HG02884 (cell line): ENCODE measurements at regions not wholly inside any gene's neighbourhood (a gene's known extent, or its start where the extent isn't known, plus 50 kb on each side); places are given as distances from the start of the nearest gene placed in this dataset.
"Not testable (repeated sequence)": the region's sequence is repeated elsewhere in the genome, so short reads cannot be mapped to it uniquely, and the experiment has no call there.

Experiments
- ATAC-seq: cut with Tn5 transposase; IDR thresholded peaks from one replicate; pipeline ENCODE4 v1.9.1; 2021; ENCODE audit warnings: mild to moderate bottlenecking, moderate library complexity; ENCODE audit not compliant: unreplicated experiment

- no peak for ATAC-seq
Measured at GRCh38 chr4:144799486-144799885, 153.5 kb downstream of the HHIP start.

DNA sequence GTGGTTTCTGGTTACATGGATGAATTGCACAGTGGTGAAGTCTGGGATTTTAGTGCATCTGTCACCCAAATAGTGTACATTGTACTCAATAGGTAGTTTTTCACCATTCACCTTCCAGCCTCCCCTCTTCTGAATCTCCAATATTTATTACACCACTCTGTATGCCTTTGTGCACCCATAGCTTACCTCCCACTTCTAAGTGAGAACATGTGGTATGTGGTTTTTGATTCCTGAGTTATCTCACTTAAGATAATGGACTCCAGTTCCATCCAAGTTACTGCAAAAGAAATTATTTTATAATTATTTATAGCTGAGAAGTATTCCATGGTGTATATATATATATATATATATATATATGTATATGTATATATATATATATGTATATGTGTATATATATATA lies 155.8 kb downstream of the HHIP start:
- ATAC-seq, result no peak

GRCh38 chr4:144808034-144808433 lies 162.1 kb downstream of the HHIP start:
- ATAC-seq, result no peak

- ATAC-seq, result no peak
Measured at GRCh38 chr4:144809056-144809640, 163.2 kb downstream of the HHIP start.

GRCh38 chr4:144816668-144817067 lies 170.7 kb downstream of the HHIP start:
- no peak for ATAC-seq

DNA sequence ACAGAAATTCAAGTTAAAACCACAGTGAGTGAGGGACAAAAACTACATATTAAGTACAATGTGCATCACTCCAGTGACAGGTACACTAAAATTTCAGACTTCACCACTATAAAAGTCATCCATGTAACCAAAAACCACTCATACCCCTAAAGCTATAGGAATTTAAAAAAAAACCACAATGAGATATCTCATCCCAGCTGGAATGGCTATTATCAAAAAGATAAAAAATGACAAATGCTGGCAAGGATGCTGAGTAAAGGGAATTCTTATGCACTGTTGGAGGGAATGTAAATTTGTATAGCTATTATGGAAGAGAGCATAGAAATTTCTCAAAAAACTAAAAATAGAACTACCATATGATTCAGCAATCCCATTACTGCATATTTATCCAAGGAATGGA lies 171.1 kb downstream of the HHIP start:
- no peak for ATAC-seq

DNA sequence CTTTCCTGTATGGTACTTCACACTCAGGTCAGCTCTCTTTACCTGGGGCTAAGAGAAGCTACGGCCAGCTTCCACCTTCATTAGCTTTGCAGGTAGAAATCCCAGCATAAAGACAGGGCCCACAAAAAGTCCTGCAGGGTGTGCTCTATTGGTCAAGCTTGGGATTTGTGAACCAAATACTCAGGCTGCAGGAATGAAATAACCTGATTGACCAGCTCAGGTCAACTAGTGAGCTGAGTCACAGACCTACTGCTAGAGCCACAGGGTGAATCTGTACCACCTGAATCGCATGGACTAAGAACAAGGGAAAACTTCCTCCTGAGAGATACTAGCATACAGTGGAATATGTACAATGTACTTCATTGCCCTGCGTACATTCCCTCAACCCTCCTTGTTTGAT lies 172.2 kb downstream of the HHIP start:
- ATAC-seq, result no peak

GRCh38 chr4:144819591-144819990 lies 173.6 kb downstream of the HHIP start:
- no peak for ATAC-seq

- no peak for ATAC-seq
Measured at GRCh38 chr4:144820011-144820727, 174.2 kb downstream of the HHIP start.

GRCh38 chr4:144820728-144821085 lies 174.8 kb downstream of the HHIP start:
- ATAC-seq, result no peak

- ATAC-seq, result no peak
Measured at GRCh38 chr4:144831971-144832370, 186.0 kb downstream of the HHIP start.

DNA sequence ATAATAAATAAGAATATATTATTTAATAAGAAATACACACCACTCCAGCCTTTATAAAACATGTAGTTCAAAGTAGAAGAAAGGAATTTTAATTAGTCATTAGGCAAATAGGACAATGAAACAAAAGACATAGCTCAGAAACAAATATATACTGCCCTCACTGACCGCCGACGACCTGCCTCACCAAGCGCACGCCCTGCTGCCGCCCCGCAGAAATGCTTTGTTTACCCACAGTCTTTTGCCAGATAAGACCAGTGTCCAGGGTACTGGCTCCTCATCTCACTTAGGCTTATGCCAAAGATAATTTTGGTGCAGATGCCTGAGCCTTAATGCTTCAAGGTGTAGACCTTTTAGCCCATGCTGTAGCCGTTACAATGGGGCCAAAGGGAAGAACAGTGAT lies 199.5 kb downstream of the HHIP start:
- no peak for ATAC-seq

- no peak for ATAC-seq
Measured at GRCh38 chr4:144851948-144852347, 206.0 kb downstream of the HHIP start.

DNA sequence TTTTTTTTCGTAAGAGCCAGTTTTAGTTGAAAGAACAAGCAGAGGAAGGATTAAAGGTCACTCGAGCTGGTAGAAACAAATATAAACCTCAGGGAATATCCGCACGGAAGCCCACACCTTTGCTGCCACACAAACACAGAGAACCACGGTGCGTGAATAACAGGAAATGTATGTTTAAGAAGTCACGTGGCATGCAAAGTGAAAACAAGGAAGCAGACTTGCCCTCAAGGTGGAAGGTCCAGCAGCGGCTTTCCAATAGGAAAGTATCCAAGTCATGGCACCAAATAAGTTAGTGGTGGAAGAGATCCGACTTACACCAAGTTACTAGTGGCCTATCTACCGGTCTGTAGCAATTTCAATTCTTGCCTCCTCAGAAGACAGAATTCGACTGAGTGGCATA lies 215.5 kb downstream of the HHIP start:
- ATAC-seq, result no peak

GRCh38 chr4:144862210-144862609 lies 216.3 kb downstream of the HHIP start:
- ATAC-seq, result no peak

GRCh38 chr4:144864891-144865290 lies 218.9 kb downstream of the HHIP start:
- not testable (repeated sequence) for ATAC-seq

DNA sequence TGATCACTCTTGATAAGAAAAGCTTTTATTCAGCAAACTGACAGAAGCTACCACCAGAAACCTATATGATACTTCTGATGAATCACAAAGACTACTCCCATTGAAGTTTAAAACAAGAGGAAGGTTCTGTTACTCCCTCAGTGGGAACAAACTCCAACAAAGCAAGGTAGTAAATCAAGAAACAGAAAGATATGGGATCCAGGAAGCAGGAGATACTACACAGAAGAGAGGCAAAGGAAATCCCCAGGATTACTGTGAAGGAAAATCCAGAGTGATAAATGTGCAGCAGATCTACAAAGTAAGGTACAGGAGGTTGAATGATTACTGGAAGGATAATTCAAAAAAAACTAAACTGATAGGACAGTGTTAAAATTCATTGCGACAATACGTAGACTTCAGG lies 222.4 kb downstream of the HHIP start:
- no peak for ATAC-seq

GRCh38 chr4:144872508-144873225 lies 225.3 kb downstream of the ANAPC10 start:
- ATAC-seq, result no peak

DNA sequence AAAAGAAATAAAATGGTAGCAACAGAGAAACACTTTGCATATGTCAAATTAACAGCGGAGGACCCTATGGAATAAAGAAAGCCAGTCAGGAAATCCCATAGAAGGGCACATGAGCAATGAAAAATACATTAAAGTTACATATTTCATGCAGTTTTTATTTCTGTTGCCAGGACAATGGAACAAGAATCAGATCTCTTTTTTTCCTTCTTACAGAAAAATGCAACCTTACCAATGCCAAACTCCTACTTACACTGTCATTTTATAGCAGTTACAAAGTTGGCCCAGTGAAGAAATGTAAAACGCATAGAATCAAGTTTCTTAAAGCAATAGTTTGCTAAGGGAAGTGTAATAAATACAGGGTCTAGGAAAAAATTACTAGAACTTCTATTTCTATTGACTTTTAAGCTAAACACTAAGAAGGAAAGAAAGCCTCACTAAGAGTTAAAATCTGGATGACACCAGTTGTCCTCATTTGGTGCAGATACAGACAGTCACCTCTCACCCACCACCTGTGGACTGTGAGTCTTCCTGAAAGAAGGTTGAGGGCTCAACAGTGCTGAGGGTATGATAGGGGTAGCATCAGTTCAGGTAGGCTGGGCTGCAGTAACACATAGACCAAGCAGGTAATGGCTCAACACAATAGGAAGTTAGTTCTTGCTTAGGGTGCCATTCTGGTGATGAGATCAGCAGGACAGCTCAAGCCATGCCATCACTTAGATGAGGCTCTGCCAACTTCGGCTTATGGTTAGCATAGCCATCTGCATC lies 224.6 kb downstream of the ANAPC10 start:
- no peak for ATAC-seq

GRCh38 chr4:144894573-144894972 lies 203.4 kb downstream of the ANAPC10 start:
- ATAC-seq, result no peak

DNA sequence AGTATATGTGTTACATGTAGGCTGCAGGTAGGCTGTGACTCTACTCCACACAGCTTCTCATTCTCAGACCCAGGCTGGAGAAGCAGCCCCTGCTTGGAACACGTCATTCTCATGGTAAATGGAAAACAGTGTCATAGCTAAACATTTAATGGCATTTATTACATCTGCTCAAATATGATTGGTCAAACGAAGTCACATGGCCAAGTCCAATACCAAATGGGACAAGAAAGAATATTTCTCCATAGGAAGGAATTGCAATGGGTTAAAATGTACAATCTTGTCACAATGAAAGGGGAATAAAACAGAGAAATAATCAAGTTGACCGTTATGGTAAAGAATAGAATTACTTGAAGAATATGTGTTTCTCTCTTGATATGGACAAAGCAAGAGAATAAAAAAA lies 198.6 kb downstream of the ANAPC10 start:
- no peak for ATAC-seq

- no peak for ATAC-seq
Measured at GRCh38 chr4:144901141-144901540, 196.9 kb downstream of the ANAPC10 start.
